ENCODE measurements at regions not wholly inside any gene's neighbourhood (a gene's known extent, or its start where the extent isn't known, plus 50 kb on each side); places are given as distances from the start of the nearest gene placed in this dataset.
"Not testable (repeated sequence)": the region's sequence is repeated elsewhere in the genome, so short reads cannot be mapped to it uniquely, and the experiment has no call there.

DNA sequence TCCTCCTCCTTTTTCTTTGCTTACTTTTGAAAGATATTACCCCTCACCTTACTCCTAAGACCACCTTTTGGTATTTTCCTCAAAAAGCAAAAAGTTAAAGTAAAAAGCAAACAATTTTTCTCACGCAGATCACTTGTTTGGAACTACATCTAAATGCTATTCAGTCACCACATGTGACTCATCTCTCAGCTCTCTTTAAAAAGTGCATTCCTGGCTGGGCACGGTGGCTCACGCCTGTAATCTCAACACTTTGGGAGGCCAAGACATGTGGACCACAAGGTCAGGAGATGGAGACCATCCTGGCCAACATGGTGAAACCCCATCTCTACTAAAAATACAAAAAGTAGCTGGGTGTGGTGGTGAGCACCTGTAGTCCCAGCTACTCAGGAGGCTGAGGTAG, 218.0 kb downstream of the HS3ST3B1 start:
- not testable (repeated sequence) for H3F3A ChIP-seq (ENCODE audit: insufficient read depth, low read length, poor library complexity, severe bottlenecking); H3K27me3 ChIP-seq (ENCODE audit: insufficient read depth, low read depth, low read length); H3K36me3 ChIP-seq (ENCODE audit: insufficient read depth, low read length); H3K9ac ChIP-seq (ENCODE audit: low read length); H3K4me3 ChIP-seq (ENCODE audit: low read length); H3K9me3 ChIP-seq (ENCODE audit: low read length); H3K79me2 ChIP-seq (replicated peaks; ENCODE audit: insufficient read depth, low read length); H3K9me2 ChIP-seq (ENCODE audit: insufficient read depth, low read length); H3K4me2 ChIP-seq (ENCODE audit: low read length); H2AFZ ChIP-seq (ENCODE audit: low read depth, low read length); H4K20me1 ChIP-seq (ENCODE audit: insufficient read depth); H3K27ac ChIP-seq (ENCODE audit: low read length)

DNA sequence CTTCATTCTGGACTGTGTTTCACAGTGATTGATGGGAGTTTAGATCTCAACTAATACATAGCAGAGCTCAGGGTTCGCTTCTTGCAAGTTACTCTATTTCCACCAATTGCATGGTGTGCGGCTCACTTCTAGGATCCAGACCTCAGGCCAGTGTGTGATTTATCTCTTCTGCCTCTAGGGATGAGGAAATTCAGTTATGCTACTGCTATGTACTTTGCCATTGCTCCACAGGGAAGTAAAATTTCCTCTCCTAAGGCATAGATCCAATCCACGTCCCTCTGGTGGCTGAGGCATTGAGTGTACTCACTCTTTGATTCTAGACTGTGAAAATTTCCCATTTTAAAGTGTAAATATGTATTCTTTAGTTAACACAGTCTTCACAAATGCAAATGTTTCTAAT, 214.1 kb downstream of the HS3ST3B1 start:
- TF ChIP-seq SMC3 (conservative IDR thresholded peaks at IDR 0.05; ENCODE audit: poor library complexity) = no peak
- no peak for TF ChIP-seq MXI1 (conservative IDR thresholded peaks at IDR 0.05; ENCODE audit: poor library complexity, severe bottlenecking)
- TF ChIP-seq POLR2AphosphoS5 (IDR thresholded peaks at IDR 0.05) = no peak
- TF ChIP-seq TAF1 (IDR thresholded peaks at IDR 0.05; ENCODE audit: low read depth) = no peak
- no peak for TF ChIP-seq EP300 (conservative IDR thresholded peaks at IDR 0.05; ENCODE audit: poor library complexity, severe bottlenecking)
- TF ChIP-seq RAD21 (conservative IDR thresholded peaks at IDR 0.05) = no peak
- TF ChIP-seq EZH2 (IDR thresholded peaks at IDR 0.05; ENCODE audit: borderline replicate concordance, insufficient read depth, low read length, poor library complexity, severe bottlenecking) = no peak
- TF ChIP-seq, protein P1, sequence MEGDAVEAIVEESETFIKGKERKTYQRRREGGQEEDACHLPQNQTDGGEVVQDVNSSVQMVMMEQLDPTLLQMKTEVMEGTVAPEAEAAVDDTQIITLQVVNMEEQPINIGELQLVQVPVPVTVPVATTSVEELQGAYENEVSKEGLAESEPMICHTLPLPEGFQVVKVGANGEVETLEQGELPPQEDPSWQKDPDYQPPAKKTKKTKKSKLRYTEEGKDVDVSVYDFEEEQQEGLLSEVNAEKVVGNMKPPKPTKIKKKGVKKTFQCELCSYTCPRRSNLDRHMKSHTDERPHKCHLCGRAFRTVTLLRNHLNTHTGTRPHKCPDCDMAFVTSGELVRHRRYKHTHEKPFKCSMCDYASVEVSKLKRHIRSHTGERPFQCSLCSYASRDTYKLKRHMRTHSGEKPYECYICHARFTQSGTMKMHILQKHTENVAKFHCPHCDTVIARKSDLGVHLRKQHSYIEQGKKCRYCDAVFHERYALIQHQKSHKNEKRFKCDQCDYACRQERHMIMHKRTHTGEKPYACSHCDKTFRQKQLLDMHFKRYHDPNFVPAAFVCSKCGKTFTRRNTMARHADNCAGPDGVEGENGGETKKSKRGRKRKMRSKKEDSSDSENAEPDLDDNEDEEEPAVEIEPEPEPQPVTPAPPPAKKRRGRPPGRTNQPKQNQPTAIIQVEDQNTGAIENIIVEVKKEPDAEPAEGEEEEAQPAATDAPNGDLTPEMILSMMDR (IDR thresholded peaks at IDR 0.05; ENCODE audit: poor library complexity, severe bottlenecking) = no peak
- TF ChIP-seq, protein P2, sequence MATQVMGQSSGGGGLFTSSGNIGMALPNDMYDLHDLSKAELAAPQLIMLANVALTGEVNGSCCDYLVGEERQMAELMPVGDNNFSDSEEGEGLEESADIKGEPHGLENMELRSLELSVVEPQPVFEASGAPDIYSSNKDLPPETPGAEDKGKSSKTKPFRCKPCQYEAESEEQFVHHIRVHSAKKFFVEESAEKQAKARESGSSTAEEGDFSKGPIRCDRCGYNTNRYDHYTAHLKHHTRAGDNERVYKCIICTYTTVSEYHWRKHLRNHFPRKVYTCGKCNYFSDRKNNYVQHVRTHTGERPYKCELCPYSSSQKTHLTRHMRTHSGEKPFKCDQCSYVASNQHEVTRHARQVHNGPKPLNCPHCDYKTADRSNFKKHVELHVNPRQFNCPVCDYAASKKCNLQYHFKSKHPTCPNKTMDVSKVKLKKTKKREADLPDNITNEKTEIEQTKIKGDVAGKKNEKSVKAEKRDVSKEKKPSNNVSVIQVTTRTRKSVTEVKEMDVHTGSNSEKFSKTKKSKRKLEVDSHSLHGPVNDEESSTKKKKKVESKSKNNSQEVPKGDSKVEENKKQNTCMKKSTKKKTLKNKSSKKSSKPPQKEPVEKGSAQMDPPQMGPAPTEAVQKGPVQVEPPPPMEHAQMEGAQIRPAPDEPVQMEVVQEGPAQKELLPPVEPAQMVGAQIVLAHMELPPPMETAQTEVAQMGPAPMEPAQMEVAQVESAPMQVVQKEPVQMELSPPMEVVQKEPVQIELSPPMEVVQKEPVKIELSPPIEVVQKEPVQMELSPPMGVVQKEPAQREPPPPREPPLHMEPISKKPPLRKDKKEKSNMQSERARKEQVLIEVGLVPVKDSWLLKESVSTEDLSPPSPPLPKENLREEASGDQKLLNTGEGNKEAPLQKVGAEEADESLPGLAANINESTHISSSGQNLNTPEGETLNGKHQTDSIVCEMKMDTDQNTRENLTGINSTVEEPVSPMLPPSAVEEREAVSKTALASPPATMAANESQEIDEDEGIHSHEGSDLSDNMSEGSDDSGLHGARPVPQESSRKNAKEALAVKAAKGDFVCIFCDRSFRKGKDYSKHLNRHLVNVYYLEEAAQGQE (IDR thresholded peaks at IDR 0.05; ENCODE audit: borderline replicate concordance) = no peak
- Histone ChIP-seq H2AFZ (ENCODE audit: low read depth, low read length) (no peak overlapping the region), H3K9ac (ENCODE audit: low read length) (no peak overlapping the region), H3K4me3 (ENCODE audit: low read length) (no peak overlapping the region), H3K9me2 (ENCODE audit: insufficient read depth, low read length) (no peaks in the 10 kb centered on the region), H3K79me2 (replicated peaks; ENCODE audit: insufficient read depth, low read length) (no peaks in the 10 kb centered on the region), H4K20me1 (ENCODE audit: insufficient read depth) (no peaks in the 10 kb centered on the region), H3K36me3 (ENCODE audit: insufficient read depth, low read length) (no peaks in the 10 kb centered on the region), H3K27me3 (ENCODE audit: insufficient read depth, low read depth, low read length) (no peaks in the 10 kb centered on the region), H3K27ac (ENCODE audit: low read length) (no peak overlapping the region), H3K9me3 (ENCODE audit: low read length) (no peaks in the 10 kb centered on the region), H3K4me2 (ENCODE audit: low read length) (no peak overlapping the region), H3F3A (ENCODE audit: insufficient read depth, low read length, poor library complexity, severe bottlenecking) (no peaks in the 10 kb centered on the region)

DNA sequence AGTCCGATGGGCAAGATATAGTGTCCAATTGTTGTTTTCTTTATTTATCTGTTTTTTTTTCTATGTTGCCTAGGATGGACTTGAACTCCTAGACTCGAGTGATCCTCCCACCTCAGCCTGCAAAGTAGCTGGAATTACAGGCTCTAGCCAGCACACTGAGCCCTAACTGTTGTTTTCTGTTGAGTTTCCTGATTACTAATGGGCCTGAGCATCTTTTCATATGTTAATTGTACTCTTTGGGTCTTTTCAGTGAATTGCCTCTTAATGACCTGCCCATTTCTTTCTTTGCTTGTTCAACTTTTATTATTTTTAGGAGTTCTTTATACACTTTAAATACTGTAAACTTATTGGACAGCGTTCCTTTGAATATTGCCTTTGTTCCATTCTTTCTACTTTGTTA, 213.0 kb downstream of the HS3ST3B1 start:
- Histone ChIP-seq H3F3A (ENCODE audit: insufficient read depth, low read length, poor library complexity, severe bottlenecking) (no peaks in the 10 kb centered on the region), H4K20me1 (ENCODE audit: insufficient read depth) (no peaks in the 10 kb centered on the region), H3K9me3 (ENCODE audit: low read length) (no peaks in the 10 kb centered on the region), H2AFZ (ENCODE audit: low read depth, low read length) (no peak overlapping the region), H3K36me3 (ENCODE audit: insufficient read depth, low read length) (no peaks in the 10 kb centered on the region), H3K4me2 (ENCODE audit: low read length) (no peak overlapping the region), H3K4me3 (ENCODE audit: low read length) (no peak overlapping the region), H3K9ac (ENCODE audit: low read length) (no peak overlapping the region), H3K79me2 (replicated peaks; ENCODE audit: insufficient read depth, low read length) (no peaks in the 10 kb centered on the region), H3K27me3 (ENCODE audit: insufficient read depth, low read depth, low read length) (no peaks in the 10 kb centered on the region), H3K9me2 (ENCODE audit: insufficient read depth, low read length) (no peaks in the 10 kb centered on the region), H3K27ac (ENCODE audit: low read length) (no peak overlapping the region)
- TF ChIP-seq MXI1 (conservative IDR thresholded peaks at IDR 0.05; ENCODE audit: poor library complexity, severe bottlenecking) = no peak
- no peak for TF ChIP-seq EP300 (conservative IDR thresholded peaks at IDR 0.05; ENCODE audit: poor library complexity, severe bottlenecking)
- TF ChIP-seq, protein P1 (IDR thresholded peaks at IDR 0.05; ENCODE audit: poor library complexity, severe bottlenecking) = no peak
- no peak for TF ChIP-seq EZH2 (IDR thresholded peaks at IDR 0.05; ENCODE audit: borderline replicate concordance, insufficient read depth, low read length, poor library complexity, severe bottlenecking)
- no peak for TF ChIP-seq TAF1 (IDR thresholded peaks at IDR 0.05; ENCODE audit: low read depth)
- TF ChIP-seq SMC3 (conservative IDR thresholded peaks at IDR 0.05; ENCODE audit: poor library complexity) = no peak
- TF ChIP-seq RAD21 (conservative IDR thresholded peaks at IDR 0.05) = no peak
- TF ChIP-seq, protein P2 (IDR thresholded peaks at IDR 0.05; ENCODE audit: borderline replicate concordance) = no peak
- TF ChIP-seq POLR2AphosphoS5 (IDR thresholded peaks at IDR 0.05) = no peak

Measured in neural cell (in vitro differentiated cells).